ENCODE measurements at regions not wholly inside any gene's neighbourhood (a gene's known extent, or its start where the extent isn't known, plus 50 kb on each side); places are given as distances from the start of the nearest gene placed in this dataset.

- DNase-seq (ENCODE audit: low spot score, unreplicated experiment): no peak
- H3K4me3 Mint-ChIP-seq (ENCODE audit: low read depth): no peak overlapping the region
- H3K9me3 Mint-ChIP-seq (ENCODE audit: low read depth): peaks cover 26% of the 10 kb centered on the region
- H3K27ac Mint-ChIP-seq: no peak overlapping the region
- H3K36me3 Mint-ChIP-seq (ENCODE audit: insufficient read depth): peaks cover 9% of the 10 kb centered on the region
- H3K27me3 Mint-ChIP-seq: no peaks in the 10 kb centered on the region
- peaks cover 6% of the 10 kb centered on the region for H3K4me1 Mint-ChIP-seq (ENCODE audit: low read depth)
- TF ChIP-seq, protein P1, sequence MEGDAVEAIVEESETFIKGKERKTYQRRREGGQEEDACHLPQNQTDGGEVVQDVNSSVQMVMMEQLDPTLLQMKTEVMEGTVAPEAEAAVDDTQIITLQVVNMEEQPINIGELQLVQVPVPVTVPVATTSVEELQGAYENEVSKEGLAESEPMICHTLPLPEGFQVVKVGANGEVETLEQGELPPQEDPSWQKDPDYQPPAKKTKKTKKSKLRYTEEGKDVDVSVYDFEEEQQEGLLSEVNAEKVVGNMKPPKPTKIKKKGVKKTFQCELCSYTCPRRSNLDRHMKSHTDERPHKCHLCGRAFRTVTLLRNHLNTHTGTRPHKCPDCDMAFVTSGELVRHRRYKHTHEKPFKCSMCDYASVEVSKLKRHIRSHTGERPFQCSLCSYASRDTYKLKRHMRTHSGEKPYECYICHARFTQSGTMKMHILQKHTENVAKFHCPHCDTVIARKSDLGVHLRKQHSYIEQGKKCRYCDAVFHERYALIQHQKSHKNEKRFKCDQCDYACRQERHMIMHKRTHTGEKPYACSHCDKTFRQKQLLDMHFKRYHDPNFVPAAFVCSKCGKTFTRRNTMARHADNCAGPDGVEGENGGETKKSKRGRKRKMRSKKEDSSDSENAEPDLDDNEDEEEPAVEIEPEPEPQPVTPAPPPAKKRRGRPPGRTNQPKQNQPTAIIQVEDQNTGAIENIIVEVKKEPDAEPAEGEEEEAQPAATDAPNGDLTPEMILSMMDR (IDR thresholded peaks at IDR 0.05; ENCODE audit: unreplicated experiment): no peak
These were observed 204.4 kb upstream of the THBS1 start for GRCh38 chr15:39376371-39376909.

DNA sequence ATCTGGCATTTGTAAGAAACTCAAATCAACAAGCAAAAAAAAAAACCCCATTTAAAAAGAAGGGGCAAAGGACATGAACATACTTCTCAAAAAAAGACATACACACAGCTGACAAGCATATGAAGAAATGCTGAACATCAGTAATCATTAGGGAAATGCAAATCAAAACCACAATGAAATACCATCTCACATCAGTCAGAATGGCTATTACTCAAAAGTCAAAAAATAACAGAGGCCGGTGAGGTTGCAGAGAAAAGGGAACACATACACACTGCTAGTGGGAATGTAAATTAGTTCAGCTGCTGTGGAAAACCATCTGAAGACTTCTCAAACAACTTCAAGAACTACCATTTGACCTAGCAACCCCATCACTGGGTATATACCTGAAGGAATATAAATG is 199.4 kb upstream of the THBS1 start:
- H3K27me3 Mint-ChIP-seq: peaks cover 3% of the 10 kb centered on the region
- DNase-seq (ENCODE audit: low spot score, unreplicated experiment): no peak
- peaks cover 4% of the 10 kb centered on the region for H3K36me3 Mint-ChIP-seq (ENCODE audit: insufficient read depth)
- H3K4me3 Mint-ChIP-seq (ENCODE audit: low read depth): no peak overlapping the region
- H3K27ac Mint-ChIP-seq: no peak overlapping the region
- H3K9me3 Mint-ChIP-seq (ENCODE audit: low read depth): peaks cover 19% of the 10 kb centered on the region
- peaks cover 6% of the 10 kb centered on the region for H3K4me1 Mint-ChIP-seq (ENCODE audit: low read depth)
- TF ChIP-seq, protein P1 (IDR thresholded peaks at IDR 0.05; ENCODE audit: unreplicated experiment): no peak

DNA sequence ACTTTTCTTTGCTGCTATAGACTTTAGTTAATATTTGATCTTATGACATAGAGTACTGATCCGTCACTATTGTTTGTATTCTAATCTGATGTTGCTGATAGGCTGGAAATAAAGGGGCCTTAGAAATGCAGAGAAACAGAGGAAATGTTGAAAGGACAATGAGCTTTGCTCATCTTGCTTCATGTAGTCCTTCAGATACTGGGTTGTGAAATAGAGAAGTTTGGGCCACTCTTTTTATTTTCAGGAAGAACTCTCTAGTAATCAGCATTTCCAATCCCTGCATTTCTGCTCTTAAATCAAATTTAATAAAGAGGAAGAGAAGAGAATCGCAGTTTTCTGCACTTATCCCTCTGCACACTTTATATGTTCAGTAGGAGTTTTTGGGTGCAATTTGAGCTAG is 192.8 kb upstream of the THBS1 start:
- Mint-ChIP-seq H3K36me3 (ENCODE audit: insufficient read depth) (no peaks in the 10 kb centered on the region), H3K27ac (no peak overlapping the region), H3K27me3 (peaks cover 5% of the 10 kb centered on the region), H3K9me3 (ENCODE audit: low read depth) (no peaks in the 10 kb centered on the region), H3K4me1 (ENCODE audit: low read depth) (peaks cover 11% of the 10 kb centered on the region), H3K4me3 (ENCODE audit: low read depth) (no peak overlapping the region)
- no peak for DNase-seq (ENCODE audit: low spot score, unreplicated experiment)
- TF ChIP-seq, protein P1 (IDR thresholded peaks at IDR 0.05; ENCODE audit: unreplicated experiment): no peak

- Mint-ChIP-seq H3K9me3 (ENCODE audit: low read depth) (no peaks in the 10 kb centered on the region), H3K27ac (no peak overlapping the region), H3K4me1 (ENCODE audit: low read depth) (peaks cover 17% of the 10 kb centered on the region), H3K27me3 (peaks cover 10% of the 10 kb centered on the region), H3K36me3 (ENCODE audit: insufficient read depth) (no peaks in the 10 kb centered on the region), H3K4me3 (ENCODE audit: low read depth) (no peak overlapping the region)
- TF ChIP-seq, protein P1 (IDR thresholded peaks at IDR 0.05; ENCODE audit: unreplicated experiment): no peak
- no peak for DNase-seq (ENCODE audit: low spot score, unreplicated experiment)
These were observed 189.6 kb upstream of the THBS1 start for GRCh38 chr15:39391230-39391629.

DNA sequence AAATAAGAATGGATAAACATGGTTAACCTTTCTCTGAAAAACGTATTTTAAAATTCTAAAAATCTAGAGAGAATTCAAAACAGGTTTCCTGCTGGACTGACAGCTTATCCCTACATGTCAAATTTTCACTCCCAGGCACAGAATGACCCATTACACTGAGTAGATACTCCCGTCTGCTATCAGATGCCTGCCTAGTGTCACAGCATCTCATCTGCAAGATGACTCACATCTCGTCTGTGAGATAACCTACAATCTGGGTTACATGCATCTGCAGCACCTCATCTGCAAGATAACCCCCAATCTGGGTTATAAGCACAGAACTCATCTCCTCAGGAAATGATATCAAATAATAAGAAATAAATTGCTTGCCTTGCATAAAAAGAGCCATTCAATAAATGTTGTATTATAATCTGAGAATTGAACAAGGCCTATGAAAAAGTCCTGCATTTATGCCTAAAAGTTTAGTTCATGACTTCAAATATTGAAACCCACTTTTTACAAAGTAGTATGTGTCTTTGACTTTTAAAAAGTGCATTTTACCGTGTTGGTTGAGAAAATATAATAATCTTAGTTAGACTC is 188.3 kb upstream of the THBS1 start:
- Mint-ChIP-seq H3K36me3 (ENCODE audit: insufficient read depth) (no peaks in the 10 kb centered on the region), H3K9me3 (ENCODE audit: low read depth) (no peaks in the 10 kb centered on the region), H3K4me3 (ENCODE audit: low read depth) (no peak overlapping the region), H3K4me1 (ENCODE audit: low read depth) (peaks cover 17% of the 10 kb centered on the region), H3K27me3 (peaks cover 10% of the 10 kb centered on the region), H3K27ac (no peak overlapping the region)
- TF ChIP-seq, protein P1 (IDR thresholded peaks at IDR 0.05; ENCODE audit: unreplicated experiment): no peak
- DNase-seq (ENCODE audit: low spot score, unreplicated experiment): no peak

All from progenitor cell of endocrine pancreas (in vitro differentiated cells).